Ishikawa (cell line): ENCODE measurements at regions not wholly inside any gene's neighbourhood (a gene's known extent, or its start where the extent isn't known, plus 50 kb on each side); places are given as distances from the start of the nearest gene placed in this dataset.

Source experiments
- RAD21 ChIP-seq: IDR thresholded peaks from 2 replicates; pipeline ENCODE4 v1.6.1; 2012; ENCODE audit warnings: low read depth
- REST ChIP-seq: IDR thresholded peaks from 2 replicates; pipeline ENCODE4 v1.6.1; 2012; ENCODE audit warnings: low read depth, mild to moderate bottlenecking
- TAF1 ChIP-seq: IDR thresholded peaks from 2 replicates; pipeline ENCODE4 v1.6.1; 2012; ENCODE audit warnings: low read depth, mild to moderate bottlenecking
- TCF12 ChIP-seq: IDR thresholded peaks from 2 replicates; pipeline ENCODE4 v1.6.1; 2012; ENCODE audit warnings: low read depth
- TEAD4 ChIP-seq: IDR thresholded peaks from 2 replicates; pipeline ENCODE4 v1.6.1; 2012

- TF ChIP-seq TAF1, result no peak
- TF ChIP-seq TEAD4, result no peak
- no peak for TF ChIP-seq TCF12
- TF ChIP-seq RAD21, result no peak
- TF ChIP-seq REST, result no peak
Measured at GRCh38 chr9:100914266-100914665, 114.3 kb upstream of the PLPPR1 start.
